GM12878 (cell line): ENCODE measurements at regions not wholly inside any gene's neighbourhood (a gene's known extent, or its start where the extent isn't known, plus 50 kb on each side); places are given as distances from the start of the nearest gene placed in this dataset.

Source experiments
- RB1 ChIP-seq: fragments of 450-650 bp; formaldehyde crosslinking; IDR thresholded peaks from 2 replicates; pipeline ENCODE4 v1.6.1; 2017; ENCODE audit warnings: mild to moderate bottlenecking, borderline replicate concordance
- SREBF2 ChIP-seq: IDR thresholded peaks from 2 replicates; pipeline ENCODE4 v1.6.1; 2012; ENCODE audit warnings: mild to moderate bottlenecking, low read length
- TARDBP ChIP-seq: IDR thresholded peaks from 2 replicates; pipeline ENCODE4 v1.6.1; 2016; ENCODE audit warnings: borderline replicate concordance
- TF ChIP-seq, protein P1 (sequence below): fragments of 450-650 bp; IDR thresholded peaks from 2 replicates; pipeline ENCODE4 v1.6.1; 2017; ENCODE audit warnings: mild to moderate bottlenecking, low read depth, inconsistent platforms; ENCODE audit not compliant: poor library complexity, severe bottlenecking

- TF ChIP-seq, protein P1, sequence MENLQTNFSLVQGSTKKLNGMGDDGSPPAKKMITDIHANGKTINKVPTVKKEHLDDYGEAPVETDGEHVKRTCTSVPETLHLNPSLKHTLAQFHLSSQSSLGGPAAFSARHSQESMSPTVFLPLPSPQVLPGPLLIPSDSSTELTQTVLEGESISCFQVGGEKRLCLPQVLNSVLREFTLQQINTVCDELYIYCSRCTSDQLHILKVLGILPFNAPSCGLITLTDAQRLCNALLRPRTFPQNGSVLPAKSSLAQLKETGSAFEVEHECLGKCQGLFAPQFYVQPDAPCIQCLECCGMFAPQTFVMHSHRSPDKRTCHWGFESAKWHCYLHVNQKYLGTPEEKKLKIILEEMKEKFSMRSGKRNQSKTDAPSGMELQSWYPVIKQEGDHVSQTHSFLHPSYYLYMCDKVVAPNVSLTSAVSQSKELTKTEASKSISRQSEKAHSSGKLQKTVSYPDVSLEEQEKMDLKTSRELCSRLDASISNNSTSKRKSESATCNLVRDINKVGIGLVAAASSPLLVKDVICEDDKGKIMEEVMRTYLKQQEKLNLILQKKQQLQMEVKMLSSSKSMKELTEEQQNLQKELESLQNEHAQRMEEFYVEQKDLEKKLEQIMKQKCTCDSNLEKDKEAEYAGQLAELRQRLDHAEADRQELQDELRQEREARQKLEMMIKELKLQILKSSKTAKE = no peak
- TF ChIP-seq TARDBP = no peak
- TF ChIP-seq SREBF2 = no peak
- no peak for TF ChIP-seq RB1
Observed at GRCh38 chr2:221002101-221002685, 569.9 kb downstream of the EPHA4 start.
